OCI-LY1 (cell line): ENCODE measurements at regions not wholly inside any gene's neighbourhood (a gene's known extent, or its start where the extent isn't known, plus 50 kb on each side); places are given as distances from the start of the nearest gene placed in this dataset.

ENCODE experiments used
- EZH2 ChIP-seq: fragments of 200-600 bp; sonication (generic), shearing (Covaris generic); IDR thresholded peaks from 2 replicates; pipeline ENCODE4 v1.8.0; 2017; ENCODE audit warnings: borderline replicate concordance, mixed run types, mild to moderate bottlenecking, antibody characterized with exemption, low read length, moderate library complexity, mixed read lengths
- TF ChIP-seq, protein P1 (sequence below): fragments of 200-600 bp; sonication (generic), shearing (Covaris generic); IDR thresholded peaks from 2 replicates; pipeline ENCODE4 v1.5.1; 2017; ENCODE audit warnings: mild to moderate bottlenecking, antibody characterized with exemption, low read length, moderate library complexity, mixed read lengths

DNA sequence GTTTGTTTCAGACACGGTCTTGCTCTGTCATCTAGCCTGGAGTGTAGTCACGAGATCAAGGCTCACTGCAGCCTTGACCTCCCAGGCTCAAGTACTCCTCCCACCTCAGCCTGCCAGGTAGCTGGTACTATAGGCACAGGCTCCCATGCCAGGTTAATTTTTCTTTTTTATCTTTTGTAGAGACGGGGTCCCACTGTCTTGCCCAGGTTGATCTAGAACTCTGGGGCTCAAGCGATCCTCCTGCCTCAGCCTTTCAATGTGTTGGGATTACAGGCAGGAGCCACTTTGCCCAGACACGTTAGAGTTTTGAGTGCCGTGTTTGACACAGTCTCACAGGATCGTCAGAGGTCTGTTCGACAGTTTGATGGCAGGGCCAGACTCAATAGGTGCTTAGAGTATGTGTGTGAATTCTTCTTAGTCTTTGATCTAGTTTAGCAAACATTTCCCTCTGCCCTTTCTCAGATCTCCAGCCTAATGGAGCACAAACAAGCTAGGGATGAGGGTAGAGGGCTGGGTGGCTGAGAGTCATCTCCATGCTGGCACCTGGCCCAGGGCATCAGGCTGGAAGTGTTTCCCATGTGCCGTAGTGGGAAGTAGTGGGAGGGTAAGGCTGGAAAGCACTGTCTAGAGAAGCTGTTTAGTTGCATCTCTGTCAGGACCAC is 66.1 kb upstream of the DLG1 start:
- TF ChIP-seq, protein P1, sequence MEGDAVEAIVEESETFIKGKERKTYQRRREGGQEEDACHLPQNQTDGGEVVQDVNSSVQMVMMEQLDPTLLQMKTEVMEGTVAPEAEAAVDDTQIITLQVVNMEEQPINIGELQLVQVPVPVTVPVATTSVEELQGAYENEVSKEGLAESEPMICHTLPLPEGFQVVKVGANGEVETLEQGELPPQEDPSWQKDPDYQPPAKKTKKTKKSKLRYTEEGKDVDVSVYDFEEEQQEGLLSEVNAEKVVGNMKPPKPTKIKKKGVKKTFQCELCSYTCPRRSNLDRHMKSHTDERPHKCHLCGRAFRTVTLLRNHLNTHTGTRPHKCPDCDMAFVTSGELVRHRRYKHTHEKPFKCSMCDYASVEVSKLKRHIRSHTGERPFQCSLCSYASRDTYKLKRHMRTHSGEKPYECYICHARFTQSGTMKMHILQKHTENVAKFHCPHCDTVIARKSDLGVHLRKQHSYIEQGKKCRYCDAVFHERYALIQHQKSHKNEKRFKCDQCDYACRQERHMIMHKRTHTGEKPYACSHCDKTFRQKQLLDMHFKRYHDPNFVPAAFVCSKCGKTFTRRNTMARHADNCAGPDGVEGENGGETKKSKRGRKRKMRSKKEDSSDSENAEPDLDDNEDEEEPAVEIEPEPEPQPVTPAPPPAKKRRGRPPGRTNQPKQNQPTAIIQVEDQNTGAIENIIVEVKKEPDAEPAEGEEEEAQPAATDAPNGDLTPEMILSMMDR, result no peak
- TF ChIP-seq EZH2, result no peak
